A172 (cell line): ENCODE measurements at regions not wholly inside any gene's neighbourhood (a gene's known extent, or its start where the extent isn't known, plus 50 kb on each side); places are given as distances from the start of the nearest gene placed in this dataset.
"Not testable (repeated sequence)": the region's sequence is repeated elsewhere in the genome, so short reads cannot be mapped to it uniquely, and the experiment has no call there.

Source experiments
- DNase-seq: peaks from one replicate; pipeline ENCODE4 v3.0.0-alpha.2; 2015; ENCODE audit warnings: low spot score

GRCh38 chr7:155395176-155395797, 62.6 kb upstream of the EN2 start:
- no peak for DNase-seq

DNA sequence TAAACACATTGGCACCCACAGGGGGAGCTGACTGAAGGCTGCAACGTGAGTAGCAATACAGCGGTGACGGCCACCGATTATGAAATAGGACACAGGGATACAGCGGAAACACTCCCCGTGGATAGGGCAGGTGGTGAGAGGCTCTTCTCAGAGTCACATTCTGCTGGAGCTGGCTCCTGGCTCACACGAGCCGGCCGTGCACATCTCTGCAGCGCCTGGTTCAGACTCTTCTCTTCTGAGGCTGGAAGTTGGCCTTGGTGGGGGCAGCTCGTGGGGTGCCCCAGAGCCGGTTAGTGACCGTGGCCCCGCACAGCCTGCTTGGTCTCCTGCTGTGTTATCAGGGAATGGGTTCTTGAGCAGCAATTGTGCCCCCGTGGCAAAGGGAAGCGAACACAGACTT, 61.3 kb upstream of the EN2 start:
- no peak for DNase-seq

- not testable (repeated sequence) for DNase-seq
These were observed 59.9 kb upstream of the EN2 start for GRCh38 chr7:155397758-155398714.

DNA sequence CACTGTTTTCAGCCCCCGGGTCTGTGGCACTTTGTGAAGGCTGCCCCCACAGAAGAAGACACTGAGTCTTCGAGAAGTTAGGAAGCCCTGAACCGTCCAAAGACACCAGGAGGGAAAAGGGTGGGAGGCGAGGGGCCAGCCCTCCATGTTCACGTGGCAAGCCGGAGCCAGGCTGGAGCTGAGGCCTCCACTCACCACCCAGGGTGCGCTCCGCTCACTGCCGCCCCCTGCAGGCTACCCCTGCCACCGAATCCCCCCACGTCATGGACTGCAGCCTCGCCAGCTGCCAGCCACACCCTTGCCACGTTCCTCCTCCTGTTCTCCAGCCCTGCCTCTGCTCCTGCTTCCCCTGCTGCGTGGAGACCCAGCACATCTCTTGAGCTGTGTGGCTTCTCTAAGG, 59.0 kb upstream of the EN2 start:
- no peak for DNase-seq

- no peak for DNase-seq
These were observed 58.4 kb upstream of the EN2 start for GRCh38 chr7:155399577-155399976.

DNA sequence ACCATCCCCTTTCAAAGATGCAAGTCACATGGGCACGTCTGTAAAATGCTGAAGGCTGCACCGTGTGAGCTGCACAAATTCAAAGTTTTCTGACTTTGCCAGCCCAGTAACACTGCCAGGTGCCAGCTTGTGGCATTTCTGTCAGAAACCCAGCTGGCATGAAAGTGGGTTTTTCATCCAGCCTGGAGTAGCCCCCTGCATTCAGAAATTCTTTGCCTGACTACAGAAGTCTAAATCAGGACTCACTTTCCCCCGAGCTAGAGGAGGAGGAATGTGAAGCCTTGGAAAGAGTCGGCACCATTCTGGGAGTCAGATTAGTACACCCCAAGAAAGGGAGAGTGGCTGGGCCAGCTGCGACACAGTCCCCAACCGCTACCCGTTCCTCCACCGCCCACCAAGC, 56.7 kb upstream of the EN2 start:
- DNase-seq: no peak

DNA sequence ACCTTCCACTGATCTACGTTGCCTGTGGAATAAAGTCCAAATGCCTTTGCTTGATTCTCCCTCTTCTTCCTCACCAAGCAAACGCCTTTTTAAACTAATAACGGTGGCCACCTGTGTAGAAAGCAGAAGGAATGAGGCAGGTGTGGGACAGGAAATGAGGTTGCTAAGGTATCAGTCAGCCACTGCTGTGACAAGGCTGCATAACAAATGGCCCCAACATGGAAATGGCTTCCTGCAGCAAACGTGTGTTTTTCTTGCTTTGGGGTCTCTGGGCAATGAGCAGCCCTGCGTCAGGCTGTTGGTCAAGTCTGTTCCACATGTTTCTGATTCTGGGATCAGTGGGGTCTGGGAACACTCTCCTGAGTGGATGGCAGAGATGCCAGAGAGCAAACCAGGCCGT, 56.0 kb upstream of the EN2 start:
- DNase-seq: no peak

- DNase-seq: no peak
These were observed 55.0 kb upstream of the EN2 start for GRCh38 chr7:155402941-155403340.

DNA sequence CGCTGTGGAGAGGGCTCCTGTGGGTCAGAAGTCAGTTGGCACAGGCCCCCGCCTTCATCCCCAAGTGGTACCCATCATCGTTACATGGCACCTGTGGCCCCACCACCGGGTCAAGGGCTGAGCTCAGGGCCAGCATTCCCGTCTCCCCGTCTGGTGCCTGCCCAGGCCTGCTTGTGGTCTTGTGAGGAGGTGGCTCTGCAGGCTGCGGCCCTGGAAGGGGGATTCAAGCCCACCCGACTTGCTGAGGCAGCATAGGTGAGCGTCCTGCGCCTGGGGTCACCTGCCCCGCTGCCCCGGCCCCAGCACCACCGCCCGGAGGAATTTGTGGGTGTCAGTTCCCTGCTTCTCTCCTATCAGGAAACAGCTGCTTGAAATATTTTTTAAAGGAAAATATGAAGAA, 53.0 kb upstream of the EN2 start:
- DNase-seq: no peak

- no peak for DNase-seq
These were observed 52.3 kb upstream of the EN2 start for GRCh38 chr7:155405399-155406318.

- no peak for DNase-seq
These were observed 50.1 kb upstream of the EN2 start for GRCh38 chr7:155407799-155408198.
